ENCODE measurements at regions not wholly inside any gene's neighbourhood (a gene's known extent, or its start where the extent isn't known, plus 50 kb on each side); places are given as distances from the start of the nearest gene placed in this dataset.

DNA sequence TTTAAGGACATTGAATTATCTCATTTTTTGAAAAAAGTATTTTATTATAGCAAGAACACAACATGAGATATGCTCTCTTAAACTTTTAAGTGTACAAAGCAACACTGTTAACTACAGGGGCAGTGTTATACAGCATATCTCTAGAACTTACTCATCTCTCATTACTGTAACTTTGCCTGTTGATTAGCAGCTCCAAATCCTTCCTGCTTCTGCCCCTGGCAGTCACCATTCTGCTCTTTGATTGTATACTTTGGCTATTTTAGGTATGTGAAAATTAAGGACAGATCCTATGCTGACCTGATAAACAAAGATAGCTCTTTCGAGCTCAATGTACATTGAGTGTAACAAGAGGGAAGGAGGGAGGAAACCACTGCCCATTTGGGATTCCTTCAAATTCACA lies 1349.8 kb upstream of the GJE1 start:
- TF ChIP-seq, protein P1, sequence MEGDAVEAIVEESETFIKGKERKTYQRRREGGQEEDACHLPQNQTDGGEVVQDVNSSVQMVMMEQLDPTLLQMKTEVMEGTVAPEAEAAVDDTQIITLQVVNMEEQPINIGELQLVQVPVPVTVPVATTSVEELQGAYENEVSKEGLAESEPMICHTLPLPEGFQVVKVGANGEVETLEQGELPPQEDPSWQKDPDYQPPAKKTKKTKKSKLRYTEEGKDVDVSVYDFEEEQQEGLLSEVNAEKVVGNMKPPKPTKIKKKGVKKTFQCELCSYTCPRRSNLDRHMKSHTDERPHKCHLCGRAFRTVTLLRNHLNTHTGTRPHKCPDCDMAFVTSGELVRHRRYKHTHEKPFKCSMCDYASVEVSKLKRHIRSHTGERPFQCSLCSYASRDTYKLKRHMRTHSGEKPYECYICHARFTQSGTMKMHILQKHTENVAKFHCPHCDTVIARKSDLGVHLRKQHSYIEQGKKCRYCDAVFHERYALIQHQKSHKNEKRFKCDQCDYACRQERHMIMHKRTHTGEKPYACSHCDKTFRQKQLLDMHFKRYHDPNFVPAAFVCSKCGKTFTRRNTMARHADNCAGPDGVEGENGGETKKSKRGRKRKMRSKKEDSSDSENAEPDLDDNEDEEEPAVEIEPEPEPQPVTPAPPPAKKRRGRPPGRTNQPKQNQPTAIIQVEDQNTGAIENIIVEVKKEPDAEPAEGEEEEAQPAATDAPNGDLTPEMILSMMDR (conservative IDR thresholded peaks at IDR 0.05 in 1 of 2, IDR thresholded peaks at IDR 0.05 in 1 of 2; ENCODE audit: extremely low read depth in 1 of 2, insufficient read depth in 1 of 2, low read depth in 1 of 2, low read length in 2 of 2): no peak
- TF ChIP-seq EZH2 (IDR thresholded peaks at IDR 0.05; ENCODE audit: borderline replicate concordance, low read length): no peak

Measured in mammary epithelial cell (primary cell).